WERI-Rb-1 (cell line): ENCODE measurements at regions not wholly inside any gene's neighbourhood (a gene's known extent, or its start where the extent isn't known, plus 50 kb on each side); places are given as distances from the start of the nearest gene placed in this dataset.

ENCODE experiments used
- DNase-seq: peaks from one replicate; pipeline ENCODE4 v3.0.0-alpha.2; 2020
- H3K27ac ChIP-seq: fragments of 250-450 bp; sonication (Bioruptor Pico); 2 replicates; pipeline ENCODE4 v1.5.1; 2020; ENCODE audit warnings: mild to moderate bottlenecking, moderate library complexity
- H3K27me3 ChIP-seq: fragments of 250-450 bp; sonication (Bioruptor Pico); 2 replicates; pipeline ENCODE4 v1.5.1; 2021; ENCODE audit warnings: mild to moderate bottlenecking, low read depth, moderate library complexity; ENCODE audit not compliant: insufficient read depth, severe bottlenecking
- H3K36me3 ChIP-seq: fragments of 250-450 bp; sonication (Bioruptor Pico); 2 replicates; pipeline ENCODE4 v1.5.1; 2020; ENCODE audit warnings: mild to moderate bottlenecking, moderate library complexity
- H3K4me3 ChIP-seq: 2 replicates; pipeline ENCODE4 v1.5.1; 2011; ENCODE audit warnings: low read depth, mild to moderate bottlenecking, control low read depth, low read length
- H3K9me3 ChIP-seq: fragments of 250-450 bp; sonication (Bioruptor Pico); 2 replicates; pipeline ENCODE4 v1.5.1; 2021; ENCODE audit warnings: mild to moderate bottlenecking, moderate library complexity; ENCODE audit not compliant: severe bottlenecking
- CTCF ChIP-seq: IDR thresholded peaks from 2 replicates; pipeline ENCODE4 v1.5.1; 2011; ENCODE audit warnings: low read depth, mild to moderate bottlenecking, control low read depth, inconsistent platforms, low read length

- H3K27me3 ChIP-seq = no peaks in the 10 kb centered on the region
- no peak for TF ChIP-seq CTCF
- H3K36me3 ChIP-seq = no peaks in the 10 kb centered on the region
- DNase-seq = no peak
- no peak overlapping the region for H3K27ac ChIP-seq
- H3K9me3 ChIP-seq = no peaks in the 10 kb centered on the region
- H3K4me3 ChIP-seq = no peak overlapping the region
Observed at GRCh38 chrX:34509394-34509793, 147.7 kb downstream of the TMEM47 start.

GRCh38 chrX:34503119-34503518, 154.0 kb downstream of the TMEM47 start:
- no peak for DNase-seq
- H3K9me3 ChIP-seq = no peaks in the 10 kb centered on the region
- H3K27me3 ChIP-seq = peaks cover 2% of the 10 kb centered on the region
- TF ChIP-seq CTCF = no peak
- H3K36me3 ChIP-seq = no peaks in the 10 kb centered on the region
- H3K4me3 ChIP-seq = no peak overlapping the region
- H3K27ac ChIP-seq = no peak overlapping the region

- no peak overlapping the region for H3K4me3 ChIP-seq
- DNase-seq = no peak
- TF ChIP-seq CTCF = no peak
- no peaks in the 10 kb centered on the region for H3K27me3 ChIP-seq
- H3K9me3 ChIP-seq = no peaks in the 10 kb centered on the region
- no peak overlapping the region for H3K27ac ChIP-seq
- H3K36me3 ChIP-seq = no peaks in the 10 kb centered on the region
Observed at GRCh38 chrX:34493086-34493485, 164.0 kb downstream of the TMEM47 start.

- DNase-seq = no peak
- TF ChIP-seq CTCF = no peak
- Histone ChIP-seq H3K27ac (no peak overlapping the region), H3K27me3 (no peaks in the 10 kb centered on the region), H3K4me3 (no peak overlapping the region), H3K9me3 (no peaks in the 10 kb centered on the region), H3K36me3 (no peaks in the 10 kb centered on the region)
Observed at GRCh38 chrX:34491126-34491525, 166.0 kb downstream of the TMEM47 start.

- Histone ChIP-seq H3K27me3 (no peaks in the 10 kb centered on the region), H3K4me3 (no peak overlapping the region), H3K27ac (no peak overlapping the region), H3K9me3 (no peaks in the 10 kb centered on the region), H3K36me3 (no peaks in the 10 kb centered on the region)
- TF ChIP-seq CTCF = no peak
- DNase-seq = no peak
Observed at GRCh38 chrX:34487364-34487763, 169.7 kb downstream of the TMEM47 start.

- Histone ChIP-seq H3K27ac (no peak overlapping the region), H3K36me3 (no peaks in the 10 kb centered on the region), H3K9me3 (no peaks in the 10 kb centered on the region), H3K27me3 (no peaks in the 10 kb centered on the region), H3K4me3 (no peak overlapping the region)
- TF ChIP-seq CTCF = no peak
- DNase-seq = no peak
Observed at GRCh38 chrX:34483980-34484379, 173.1 kb downstream of the TMEM47 start.
